Neural cell (in vitro differentiated cells): ENCODE measurements at regions not wholly inside any gene's neighbourhood (a gene's known extent, or its start where the extent isn't known, plus 50 kb on each side); places are given as distances from the start of the nearest gene placed in this dataset.

Experiments used
- H2AFZ ChIP-seq: fragments of 200-600, 300-800 bp; sonication (generic), shearing (Covaris generic); 2 replicates; pipeline ENCODE4 v1.6.0; 2014; ENCODE audit warnings: low read depth, mild to moderate bottlenecking, antibody characterized with exemption, low read length, moderate library complexity
- H3F3A ChIP-seq: fragments of 200-600 bp; shearing (Covaris generic); 2 replicates; pipeline ENCODE4 v1.6.1; 2016; ENCODE audit warnings: mild to moderate bottlenecking, moderate library complexity, mixed read lengths, antibody characterized with exemption, low read length; ENCODE audit not compliant: insufficient read depth, poor library complexity, severe bottlenecking
- H3K27ac ChIP-seq: fragments of 200-600, 300-800 bp; sonication (generic), shearing (Covaris generic); 2 replicates; pipeline ENCODE4 v1.5.1; 2014; ENCODE audit warnings: mild to moderate bottlenecking, low read length, moderate library complexity
- H3K27me3 ChIP-seq: fragments of 300-800, 200-600 bp; sonication (generic), shearing (Covaris generic); 2 replicates; pipeline ENCODE4 v1.6.0; 2014; ENCODE audit warnings: mild to moderate bottlenecking, low read depth, low read length, moderate library complexity; ENCODE audit not compliant: insufficient read depth
- H3K36me3 ChIP-seq: fragments of 300-800, 200-600 bp; sonication (generic), shearing (Covaris generic); 2 replicates; pipeline ENCODE4 v1.5.1; 2014; ENCODE audit warnings: mild to moderate bottlenecking, antibody characterized with exemption, low read length, moderate library complexity; ENCODE audit not compliant: insufficient read depth
- H3K4me2 ChIP-seq: fragments of 300-800, 200-600 bp; sonication (generic), shearing (Covaris generic); 2 replicates; pipeline ENCODE4 v1.6.0; 2014; ENCODE audit warnings: mild to moderate bottlenecking, low read length
- H3K4me3 ChIP-seq: fragments of 300-800, 200-600 bp; sonication (generic), shearing (Covaris generic); 2 replicates; pipeline ENCODE4 v1.5.1; 2014; ENCODE audit warnings: mild to moderate bottlenecking, low read length, moderate library complexity
- H3K79me2 ChIP-seq: fragments of 200-600 bp; shearing (Covaris generic); replicated peaks from 2 replicates; pipeline ENCODE4 v1.6.0; 2014; ENCODE audit warnings: mild to moderate bottlenecking, low read length, moderate library complexity; ENCODE audit not compliant: insufficient read depth
- H3K9ac ChIP-seq: fragments of 300-800, 200-600 bp; sonication (generic), shearing (Covaris generic); 2 replicates; pipeline ENCODE4 v1.6.1; 2016; ENCODE audit warnings: mild to moderate bottlenecking, low read length, mixed read lengths
- H3K9me2 ChIP-seq: fragments of 200-600 bp; shearing (Covaris generic); 2 replicates; pipeline ENCODE4 v1.6.1; 2016; ENCODE audit warnings: mild to moderate bottlenecking, low read length, mixed read lengths; ENCODE audit not compliant: insufficient read depth
- H3K9me3 ChIP-seq: fragments of 200-600, 300-800 bp; sonication (generic), shearing (Covaris generic); 2 replicates; pipeline ENCODE4 v1.6.1; 2016; ENCODE audit warnings: mild to moderate bottlenecking, mixed run types, low read length, moderate library complexity, mixed read lengths
- H4K20me1 ChIP-seq: fragments of 200-600 bp; shearing (Covaris generic); 2 replicates; pipeline ENCODE4 v1.6.1; 2016; ENCODE audit warnings: mild to moderate bottlenecking, mixed run types; ENCODE audit not compliant: insufficient read depth
- CTCF ChIP-seq: fragments of 450-650 bp; IDR thresholded peaks from 2 replicates; pipeline ENCODE4 v1.5.1; 2014; ENCODE audit warnings: antibody characterized with exemption, mild to moderate bottlenecking, moderate library complexity; ENCODE audit not compliant: poor library complexity, severe bottlenecking
- EP300 ChIP-seq: fragments of 450-650 bp; conservative IDR thresholded peaks from 2 replicates; pipeline ENCODE4 v1.6.1; 2014; ENCODE audit warnings: antibody characterized with exemption, mild to moderate bottlenecking, moderate library complexity; ENCODE audit not compliant: poor library complexity, severe bottlenecking
- EZH2 ChIP-seq: fragments of 200-600, 300-800 bp; shearing (Covaris generic), sonication (generic); IDR thresholded peaks from 2 replicates; pipeline ENCODE4 v1.6.1; 2014; ENCODE audit warnings: antibody characterized with exemption, low read length, borderline replicate concordance, mild to moderate bottlenecking; ENCODE audit not compliant: insufficient read depth, poor library complexity, severe bottlenecking
- MXI1 ChIP-seq: fragments of 450-650 bp; conservative IDR thresholded peaks from 2 replicates; pipeline ENCODE4 v1.6.1; 2014; ENCODE audit warnings: antibody characterized with exemption, mild to moderate bottlenecking; ENCODE audit not compliant: poor library complexity, severe bottlenecking
- POLR2AphosphoS5 ChIP-seq: IDR thresholded peaks from 2 replicates; pipeline ENCODE4 v1.6.1; 2012
- RAD21 ChIP-seq: fragments of 450-650 bp; conservative IDR thresholded peaks from 2 replicates; pipeline ENCODE4 v1.6.1; 2014; ENCODE audit warnings: antibody characterized with exemption, mild to moderate bottlenecking, moderate library complexity
- REST ChIP-seq: IDR thresholded peaks from 2 replicates; pipeline ENCODE4 v1.6.1; 2012; ENCODE audit warnings: borderline replicate concordance
- SMC3 ChIP-seq: fragments of 450-650 bp; conservative IDR thresholded peaks from 2 replicates; pipeline ENCODE4 v1.6.1; 2014; ENCODE audit warnings: antibody characterized with exemption, mild to moderate bottlenecking, moderate library complexity; ENCODE audit not compliant: poor library complexity
- TAF1 ChIP-seq: IDR thresholded peaks from 2 replicates; pipeline ENCODE4 v1.6.1; 2012; ENCODE audit warnings: low read depth

GRCh38 chr7:81014908-81015307, 96.1 kb upstream of the SEMA3C start:
- Histone ChIP-seq H3K4me3 (no peak overlapping the region), H3K9me2 (no peaks in the 10 kb centered on the region), H2AFZ (no peak overlapping the region), H3K9me3 (no peaks in the 10 kb centered on the region), H3K36me3 (no peaks in the 10 kb centered on the region), H3K27ac (no peak overlapping the region), H3K27me3 (no peaks in the 10 kb centered on the region), H3K79me2 (no peaks in the 10 kb centered on the region), H3K9ac (no peak overlapping the region), H3K4me2 (no peak overlapping the region), H3F3A (no peaks in the 10 kb centered on the region), H4K20me1 (no peaks in the 10 kb centered on the region)
- no peak for TF ChIP-seq CTCF
- TF ChIP-seq EP300 = no peak
- no peak for TF ChIP-seq MXI1
- no peak for TF ChIP-seq POLR2AphosphoS5
- no peak for TF ChIP-seq SMC3
- TF ChIP-seq RAD21 = no peak
- TF ChIP-seq REST = no peak
- TF ChIP-seq EZH2 = no peak
- no peak for TF ChIP-seq TAF1

DNA sequence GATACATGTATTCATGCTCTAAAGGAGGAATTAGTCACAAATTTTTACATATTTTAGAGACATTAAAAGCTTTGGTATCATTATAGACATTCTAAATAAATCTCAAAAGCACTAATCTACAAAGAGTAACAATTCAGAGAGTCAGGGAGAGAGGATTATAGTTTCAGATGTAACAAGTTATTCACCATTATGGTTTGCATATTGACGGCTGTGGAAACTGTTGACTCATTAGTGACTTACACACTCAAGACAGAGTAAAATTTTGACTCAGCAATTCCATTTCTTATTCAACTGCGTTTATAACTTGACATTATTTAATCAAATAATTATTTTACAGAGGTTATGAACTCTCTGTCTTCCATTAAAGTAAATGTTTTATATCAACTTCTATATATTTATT, 95.4 kb upstream of the SEMA3C start:
- H3K9ac ChIP-seq = no peak overlapping the region
- H3K9me2 ChIP-seq = no peaks in the 10 kb centered on the region
- no peaks in the 10 kb centered on the region for H3K79me2 ChIP-seq
- no peak overlapping the region for H3K4me2 ChIP-seq
- H3K36me3 ChIP-seq = no peaks in the 10 kb centered on the region
- no peaks in the 10 kb centered on the region for H3F3A ChIP-seq
- H3K27ac ChIP-seq = no peak overlapping the region
- H3K4me3 ChIP-seq = no peak overlapping the region
- H3K9me3 ChIP-seq = no peaks in the 10 kb centered on the region
- H4K20me1 ChIP-seq = no peaks in the 10 kb centered on the region
- no peak overlapping the region for H2AFZ ChIP-seq
- no peaks in the 10 kb centered on the region for H3K27me3 ChIP-seq
- TF ChIP-seq CTCF = no peak
- no peak for TF ChIP-seq REST
- TF ChIP-seq POLR2AphosphoS5 = no peak
- TF ChIP-seq TAF1 = no peak
- TF ChIP-seq EP300 = no peak
- TF ChIP-seq RAD21 = no peak
- no peak for TF ChIP-seq MXI1
- TF ChIP-seq SMC3 = no peak
- TF ChIP-seq EZH2 = no peak
